GM12873 (cell line): ENCODE measurements at regions not wholly inside any gene's neighbourhood (a gene's known extent, or its start where the extent isn't known, plus 50 kb on each side); places are given as distances from the start of the nearest gene placed in this dataset.

ENCODE experiments used
- TF ChIP-seq, protein P1 (sequence below): IDR thresholded peaks from 2 replicates; pipeline ENCODE4 v1.5.1; 2012; ENCODE audit warnings: low read depth, mild to moderate bottlenecking, moderate library complexity, low read length, control low read depth; ENCODE audit not compliant: insufficient read depth; ENCODE audit errors: missing control alignments

DNA sequence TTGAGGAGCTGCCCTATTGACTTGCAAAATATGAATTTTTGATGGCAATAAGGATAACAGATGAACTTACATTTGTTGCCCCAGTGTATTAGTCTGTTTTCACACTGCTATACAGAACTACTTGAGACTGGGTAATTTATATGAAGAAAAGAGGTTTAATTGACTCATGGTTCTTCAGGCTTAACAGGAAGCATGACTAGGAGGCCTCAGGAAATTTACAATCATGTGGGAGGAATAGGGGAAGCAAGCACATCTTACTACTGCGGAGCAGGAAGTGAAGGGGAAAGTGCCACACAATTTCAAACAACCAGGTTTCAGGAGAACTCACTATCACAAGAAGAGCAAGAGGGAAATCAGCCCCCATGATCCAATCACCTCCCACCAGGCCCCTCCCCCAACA lies 57.9 kb downstream of the ZNF22 start:
- TF ChIP-seq, protein P1, sequence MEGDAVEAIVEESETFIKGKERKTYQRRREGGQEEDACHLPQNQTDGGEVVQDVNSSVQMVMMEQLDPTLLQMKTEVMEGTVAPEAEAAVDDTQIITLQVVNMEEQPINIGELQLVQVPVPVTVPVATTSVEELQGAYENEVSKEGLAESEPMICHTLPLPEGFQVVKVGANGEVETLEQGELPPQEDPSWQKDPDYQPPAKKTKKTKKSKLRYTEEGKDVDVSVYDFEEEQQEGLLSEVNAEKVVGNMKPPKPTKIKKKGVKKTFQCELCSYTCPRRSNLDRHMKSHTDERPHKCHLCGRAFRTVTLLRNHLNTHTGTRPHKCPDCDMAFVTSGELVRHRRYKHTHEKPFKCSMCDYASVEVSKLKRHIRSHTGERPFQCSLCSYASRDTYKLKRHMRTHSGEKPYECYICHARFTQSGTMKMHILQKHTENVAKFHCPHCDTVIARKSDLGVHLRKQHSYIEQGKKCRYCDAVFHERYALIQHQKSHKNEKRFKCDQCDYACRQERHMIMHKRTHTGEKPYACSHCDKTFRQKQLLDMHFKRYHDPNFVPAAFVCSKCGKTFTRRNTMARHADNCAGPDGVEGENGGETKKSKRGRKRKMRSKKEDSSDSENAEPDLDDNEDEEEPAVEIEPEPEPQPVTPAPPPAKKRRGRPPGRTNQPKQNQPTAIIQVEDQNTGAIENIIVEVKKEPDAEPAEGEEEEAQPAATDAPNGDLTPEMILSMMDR: no peak

DNA sequence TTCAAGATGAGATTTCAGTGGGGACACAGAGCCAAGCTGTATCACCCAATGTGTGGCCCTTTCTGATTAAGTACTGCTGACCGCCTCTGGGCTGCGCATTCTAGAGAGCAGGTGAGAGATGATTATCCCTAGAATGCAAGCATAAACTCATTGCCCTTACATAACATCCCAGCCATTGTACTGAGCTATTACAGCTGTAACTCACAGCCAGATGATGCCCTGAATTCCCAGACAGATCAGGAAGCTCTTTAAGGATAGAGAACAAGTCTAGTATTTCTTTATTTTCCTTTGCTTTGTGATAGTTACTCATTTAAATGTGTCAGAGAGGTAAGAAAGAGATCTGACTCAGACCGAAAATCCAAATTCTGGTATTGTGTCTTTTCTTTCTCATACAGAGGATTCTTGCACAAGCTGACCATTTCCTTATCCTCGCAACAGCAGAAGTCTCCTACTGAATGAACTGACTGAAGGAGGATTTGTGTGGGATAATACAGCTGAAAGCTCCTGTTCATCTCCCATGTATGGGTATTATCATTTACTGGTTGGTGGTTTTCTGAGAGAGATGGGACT lies 58.4 kb downstream of the ZNF22 start:
- TF ChIP-seq, protein P1: no peak

DNA sequence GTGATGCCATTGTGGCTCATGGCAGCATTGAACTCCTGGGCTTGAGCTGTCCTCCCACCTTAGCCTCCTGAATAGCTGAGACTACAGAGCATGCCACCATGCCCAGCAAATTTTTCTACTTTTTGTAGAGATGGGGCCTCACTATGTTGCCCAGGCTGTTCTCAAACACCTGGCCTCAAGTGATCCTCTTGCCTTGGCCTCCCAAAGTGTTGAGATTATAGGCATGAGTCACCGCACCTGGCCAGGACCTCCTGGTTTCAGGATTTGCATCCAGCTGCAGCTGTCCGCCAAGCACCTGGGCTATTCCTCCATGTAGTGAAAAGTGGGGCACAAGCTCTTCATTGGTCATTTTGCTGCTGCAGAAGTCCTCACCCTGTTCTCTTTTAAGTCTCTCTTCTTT lies 58.9 kb downstream of the ZNF22 start:
- TF ChIP-seq, protein P1: no peak

DNA sequence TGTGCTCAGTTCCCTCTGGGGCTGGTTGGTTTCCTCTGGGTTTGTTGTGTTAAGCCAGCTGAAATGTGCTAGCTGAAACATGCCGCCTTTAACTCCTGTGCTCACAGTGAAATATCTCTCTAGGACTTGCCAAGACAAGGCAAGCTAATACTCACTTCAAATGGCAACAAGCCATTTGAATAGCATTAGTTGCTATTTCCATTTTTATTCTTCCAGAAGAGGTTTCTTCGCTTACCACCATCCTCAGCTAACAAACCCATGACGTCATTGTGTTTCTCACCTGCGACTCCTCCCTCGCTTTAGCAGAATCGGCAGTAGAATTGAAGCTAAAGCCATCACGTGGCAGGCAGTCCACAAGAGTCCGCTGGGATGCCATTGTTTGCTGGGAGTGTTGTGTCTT lies 61.3 kb downstream of the ZNF22 start:
- TF ChIP-seq, protein P1: no peak

DNA sequence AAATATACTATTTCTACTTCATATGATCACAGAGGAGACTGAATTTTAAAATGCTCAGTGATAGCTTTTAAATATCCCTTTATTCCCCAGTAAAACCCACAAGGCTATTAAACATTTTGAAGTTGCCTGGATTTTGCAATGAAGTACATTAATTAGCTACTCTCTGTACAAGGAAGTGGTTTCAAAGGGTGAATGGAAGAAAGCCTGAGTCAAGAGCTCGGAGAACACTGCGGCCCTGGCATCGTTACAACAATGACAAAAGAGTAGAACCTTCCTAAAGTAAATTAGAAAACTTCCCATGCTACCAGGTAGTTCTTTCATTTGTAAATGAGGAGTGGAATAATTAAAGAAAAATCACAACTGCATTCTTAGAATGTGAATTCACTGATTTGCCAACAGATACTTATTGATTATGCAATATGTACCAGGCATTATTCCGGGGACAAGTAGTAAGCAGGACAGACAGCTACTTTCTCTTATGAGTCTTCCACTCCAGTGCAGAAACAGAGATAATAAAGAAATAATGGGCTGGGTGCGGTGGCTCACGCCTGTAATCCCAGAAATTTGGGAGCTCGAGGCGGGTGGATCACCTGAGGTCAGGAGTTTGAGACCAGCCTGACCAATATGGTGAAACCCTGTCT lies 63.0 kb downstream of the ZNF22 start:
- TF ChIP-seq, protein P1: no peak

DNA sequence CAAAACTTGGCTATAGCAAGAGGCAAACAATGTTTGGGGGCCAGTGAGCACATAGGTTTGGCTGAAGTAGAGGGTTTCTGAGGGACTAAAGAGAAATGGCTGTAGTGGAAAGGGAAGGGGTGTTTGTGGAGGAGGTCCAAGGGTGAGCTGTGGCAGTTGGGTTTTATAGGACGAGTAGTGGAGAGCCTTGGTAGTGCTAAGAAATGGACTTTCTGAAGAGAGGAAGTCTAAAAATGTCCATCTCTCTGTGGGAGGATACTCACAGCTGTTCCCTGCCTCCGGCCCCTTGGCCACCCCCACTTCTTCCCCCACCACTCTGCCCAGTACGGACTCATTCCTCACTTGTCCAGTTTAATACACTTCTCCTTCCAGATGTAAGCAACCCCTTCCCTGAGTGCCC lies 64.3 kb downstream of the ZNF22 start:
- TF ChIP-seq, protein P1: no peak

DNA sequence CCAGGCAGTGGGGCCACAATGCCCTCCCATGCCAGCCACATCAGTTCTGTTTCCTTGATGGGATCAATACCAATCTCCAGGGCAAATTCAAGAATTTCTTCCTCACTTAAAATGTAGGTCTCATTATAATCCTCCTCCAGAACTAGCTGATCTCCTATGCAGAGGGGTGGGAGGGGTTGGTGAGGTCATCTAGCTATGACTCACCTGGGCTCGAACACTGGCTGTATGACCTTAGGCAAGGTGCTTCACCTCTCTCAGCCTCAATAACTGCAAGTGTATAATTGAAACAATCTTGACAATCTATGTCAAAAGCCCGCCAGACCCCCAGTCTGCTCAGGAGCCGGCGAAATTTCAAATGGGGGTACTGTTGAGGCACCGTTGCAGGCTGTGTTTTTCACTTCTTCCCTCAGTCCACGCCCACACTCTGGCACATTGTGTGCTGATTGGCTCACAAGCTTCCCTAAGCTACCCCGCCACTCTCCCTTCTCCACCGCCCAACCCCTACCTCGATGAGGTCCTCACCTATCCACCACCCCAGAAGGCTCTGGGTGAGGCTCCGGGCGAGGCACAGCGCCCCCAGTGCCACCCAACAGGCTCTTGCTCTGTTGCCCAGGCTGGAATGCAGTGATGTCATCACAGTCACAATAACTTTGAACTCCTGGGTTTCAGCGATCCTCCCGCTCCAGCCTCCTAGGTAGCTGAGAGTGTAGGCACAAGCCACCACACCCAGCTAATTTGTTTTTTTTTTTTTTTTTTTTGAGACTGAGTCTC lies 70.5 kb downstream of the ZNF22 start:
- TF ChIP-seq, protein P1: no peak
